GM21737 (cell line): ENCODE measurements at regions not wholly inside any gene's neighbourhood (a gene's known extent, or its start where the extent isn't known, plus 50 kb on each side); places are given as distances from the start of the nearest gene placed in this dataset.

Experiments used
- ATAC-seq: cut with Tn5 transposase; IDR thresholded peaks from one replicate; pipeline ENCODE4 v1.9.1; 2021; ENCODE audit warnings: mild to moderate bottlenecking, moderate library complexity; ENCODE audit not compliant: unreplicated experiment

GRCh38 chr3:40979962-40980361 lies 219.3 kb upstream of the CTNNB1 start:
- no peak for ATAC-seq

DNA sequence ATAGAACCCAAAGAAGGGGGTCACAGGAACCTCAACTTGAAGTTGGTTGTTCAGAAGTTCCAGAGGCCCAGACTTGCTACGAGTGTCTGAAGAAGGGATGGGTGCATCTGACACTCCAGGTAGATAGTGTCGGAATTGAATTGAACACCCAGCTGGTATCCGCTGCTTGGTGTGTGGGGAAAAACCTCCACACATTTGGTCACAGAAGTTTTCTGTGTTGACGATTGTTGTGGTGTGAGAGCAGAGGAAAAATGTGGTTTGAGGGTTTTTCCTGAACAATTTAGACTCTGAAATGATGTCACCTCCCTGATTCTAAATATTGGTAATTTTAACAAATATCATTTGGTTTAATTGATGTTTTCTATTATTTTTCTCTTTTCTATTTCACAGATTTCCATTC lies 218.8 kb upstream of the CTNNB1 start:
- ATAC-seq: no peak

DNA sequence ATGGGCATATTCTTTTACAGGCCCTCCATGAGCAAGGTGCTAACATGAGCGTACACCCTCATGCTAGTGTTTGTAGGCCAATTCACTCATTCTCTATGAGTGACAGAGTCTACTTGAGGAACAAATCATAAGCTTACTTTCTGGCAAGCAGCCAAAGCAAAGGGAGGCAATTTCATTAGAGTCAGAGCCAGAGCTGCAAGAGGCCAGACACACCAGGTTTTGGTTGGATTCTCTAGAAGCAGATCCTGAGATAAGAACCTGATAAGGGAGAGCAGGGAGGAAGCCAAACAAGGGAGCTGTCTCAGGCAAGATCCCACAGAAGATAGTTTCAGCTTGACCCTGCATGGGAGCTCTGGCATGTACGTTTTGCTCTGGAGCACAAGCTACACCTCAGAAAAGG lies 214.1 kb upstream of the CTNNB1 start:
- no peak for ATAC-seq

DNA sequence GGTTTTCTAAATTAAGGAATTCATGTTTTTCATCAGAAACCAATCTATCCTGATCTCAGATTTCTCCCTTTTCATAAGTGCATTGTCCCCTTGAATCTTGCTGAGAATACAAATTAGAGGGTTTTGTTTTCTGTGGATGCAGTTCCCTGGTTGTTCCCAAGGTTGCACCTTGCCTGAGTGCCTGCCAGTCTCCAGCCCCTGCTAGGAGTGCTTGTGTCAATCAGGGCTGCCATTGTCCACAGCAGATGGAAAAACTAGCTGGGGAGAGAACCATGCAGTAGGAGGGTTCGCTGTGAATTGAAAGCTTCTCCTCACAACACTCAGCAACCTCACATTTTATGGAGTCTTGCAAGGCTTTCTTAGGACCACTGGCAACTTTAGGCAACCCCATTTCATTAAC lies 210.8 kb upstream of the CTNNB1 start:
- no peak for ATAC-seq

DNA sequence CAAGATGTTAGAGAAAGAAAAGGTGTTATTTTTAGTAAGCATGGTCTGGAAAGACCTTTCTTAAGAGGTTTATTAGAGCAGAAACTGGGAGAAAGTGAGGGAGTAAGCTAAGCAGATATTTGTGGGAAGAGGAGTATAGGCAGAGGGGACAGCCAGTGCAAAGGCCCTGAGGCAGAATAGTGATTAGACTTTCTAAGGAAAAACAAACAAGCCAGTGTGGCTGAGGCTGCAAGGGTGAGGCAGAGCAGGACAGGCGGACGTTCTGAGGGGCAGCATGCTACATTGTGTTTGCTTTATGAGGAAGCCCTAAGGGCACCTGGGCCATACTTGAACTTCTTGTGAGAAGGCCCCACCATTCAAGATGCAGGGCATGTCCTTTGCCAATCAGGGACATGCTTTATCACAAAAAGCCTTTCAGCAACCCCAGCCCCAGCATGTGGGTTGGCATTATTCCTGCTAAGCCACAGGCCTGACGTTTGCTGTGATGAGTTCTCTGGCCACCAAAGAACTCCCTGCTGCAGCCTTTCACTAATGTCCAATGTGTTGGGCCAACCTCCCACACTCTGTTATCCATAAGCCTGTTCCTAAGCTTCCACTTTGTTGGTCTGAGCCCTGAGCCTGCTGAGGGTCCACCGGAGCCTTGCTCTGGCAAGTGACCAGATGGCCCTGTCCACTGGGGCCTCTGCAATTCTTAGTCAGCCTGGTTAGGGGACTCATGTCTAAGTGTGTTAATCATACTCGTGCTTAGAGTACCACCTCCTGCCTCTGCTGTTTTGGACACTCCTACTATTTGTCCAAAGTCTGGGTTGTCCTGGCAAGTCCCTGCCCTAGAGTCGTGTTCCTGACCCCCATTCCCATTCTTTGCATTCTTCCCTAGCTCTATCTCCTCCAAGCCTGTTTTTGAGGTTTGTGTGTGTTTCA lies 209.9 kb upstream of the CTNNB1 start:
- no peak for ATAC-seq

DNA sequence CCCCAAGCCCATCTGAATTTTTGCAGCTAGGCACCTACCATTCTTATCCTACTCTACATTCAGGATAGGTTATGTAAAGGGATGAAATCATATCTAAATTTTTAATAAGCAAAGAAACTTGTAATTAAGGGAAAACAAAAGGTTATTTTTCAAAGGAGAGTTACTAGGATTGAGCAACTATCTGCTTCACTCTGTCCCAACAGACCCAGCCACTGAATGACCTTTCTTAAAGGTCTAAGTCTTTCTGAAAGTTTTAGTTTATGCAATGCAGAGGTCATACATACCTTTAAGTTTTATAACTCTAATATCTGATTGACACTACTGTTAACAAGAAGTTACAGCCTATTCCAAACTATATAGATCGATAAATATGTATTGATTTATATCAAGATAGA lies 209.2 kb upstream of the CTNNB1 start:
- no peak for ATAC-seq

- ATAC-seq: no peak
These were observed 207.3 kb upstream of the CTNNB1 start for GRCh38 chr3:40992023-40992422.

DNA sequence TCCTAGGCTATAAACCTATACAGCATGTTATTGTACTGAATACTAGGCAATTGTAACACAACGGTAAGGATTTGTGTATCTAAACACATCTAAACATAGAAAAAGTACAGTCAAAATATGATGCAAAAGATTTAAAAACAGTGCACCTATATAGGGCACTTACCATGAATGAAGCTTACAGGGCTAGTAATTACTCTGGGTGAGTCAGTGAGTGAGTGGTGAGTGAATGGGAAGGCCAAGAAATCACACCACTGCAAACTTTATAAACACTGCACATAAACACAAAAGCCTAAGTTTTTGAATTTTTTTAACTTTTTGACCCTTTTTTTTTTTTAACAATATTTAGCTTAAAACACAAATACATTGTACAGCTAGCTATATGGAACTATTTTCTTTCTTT lies 204.7 kb upstream of the CTNNB1 start:
- ATAC-seq: no peak

DNA sequence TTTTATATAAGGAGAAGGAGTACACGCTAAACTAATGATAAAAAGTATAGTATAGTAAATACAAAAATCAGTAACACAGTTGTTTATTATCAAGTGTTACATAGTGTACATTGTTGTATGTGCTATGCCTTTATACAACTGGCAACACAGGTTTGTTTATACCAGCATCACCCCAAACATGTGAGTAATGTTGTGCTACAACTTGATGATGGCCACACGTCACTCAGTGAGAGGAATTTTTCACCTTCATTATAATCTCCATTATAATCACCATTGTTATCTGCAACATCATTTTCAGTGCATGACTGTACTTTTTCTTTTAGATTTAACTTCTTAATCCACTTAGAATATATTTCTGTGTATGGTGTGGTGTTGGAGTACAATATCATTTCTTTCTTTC lies 204.0 kb upstream of the CTNNB1 start:
- no peak for ATAC-seq

DNA sequence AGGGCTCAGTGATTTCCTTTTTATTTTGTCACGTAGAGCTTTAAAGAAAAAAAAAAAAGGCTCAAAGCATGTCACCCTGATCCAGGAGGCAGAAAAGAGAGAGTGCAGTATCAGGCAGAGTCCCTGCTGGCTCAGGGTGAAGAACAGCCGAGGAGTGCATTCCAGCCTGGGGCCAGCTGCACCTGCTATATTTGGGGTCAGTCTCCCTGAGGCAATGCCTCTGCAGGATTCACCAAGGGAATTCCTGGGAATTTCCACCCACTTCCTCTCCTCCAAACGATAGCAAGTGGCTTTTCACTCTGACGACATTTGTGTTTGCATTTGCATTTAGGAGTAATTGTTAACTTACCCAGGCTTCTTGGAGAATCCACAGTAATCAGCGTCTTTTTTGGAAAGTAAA lies 202.9 kb upstream of the CTNNB1 start:
- no peak for ATAC-seq

GRCh38 chr3:40996827-40997710 lies 202.2 kb upstream of the CTNNB1 start:
- no peak for ATAC-seq

GRCh38 chr3:40997711-40998519 lies 201.4 kb upstream of the CTNNB1 start:
- no peak for ATAC-seq

GRCh38 chr3:40999682-41000081 lies 199.6 kb upstream of the CTNNB1 start:
- ATAC-seq: no peak

- ATAC-seq: no peak
These were observed 198.8 kb upstream of the CTNNB1 start for GRCh38 chr3:41000471-41000870.

GRCh38 chr3:41001556-41001955 lies 197.7 kb upstream of the CTNNB1 start:
- ATAC-seq: no peak

GRCh38 chr3:41002104-41002503 lies 197.2 kb upstream of the CTNNB1 start:
- no peak for ATAC-seq

DNA sequence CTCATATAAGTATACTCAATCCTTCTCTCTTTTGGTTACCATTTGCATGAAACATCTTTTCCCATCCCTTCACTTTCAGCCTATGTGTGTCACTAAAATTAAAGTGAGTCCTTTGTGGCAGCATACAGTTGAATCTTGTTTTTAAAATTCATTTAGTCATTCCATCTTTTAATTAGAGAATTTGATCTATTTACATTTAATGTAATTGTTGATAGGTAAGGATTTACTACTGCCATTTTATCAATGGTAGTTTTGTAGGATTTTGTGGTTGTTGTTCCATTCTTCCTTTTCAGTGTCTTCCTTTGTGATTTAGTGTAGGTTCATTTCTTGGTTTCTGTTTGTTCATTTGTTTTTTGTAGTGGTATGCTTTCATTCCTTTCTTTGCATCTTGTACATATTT lies 191.9 kb upstream of the CTNNB1 start:
- ATAC-seq: no peak

- ATAC-seq: no peak
These were observed 187.5 kb upstream of the CTNNB1 start for GRCh38 chr3:41011854-41012253.

DNA sequence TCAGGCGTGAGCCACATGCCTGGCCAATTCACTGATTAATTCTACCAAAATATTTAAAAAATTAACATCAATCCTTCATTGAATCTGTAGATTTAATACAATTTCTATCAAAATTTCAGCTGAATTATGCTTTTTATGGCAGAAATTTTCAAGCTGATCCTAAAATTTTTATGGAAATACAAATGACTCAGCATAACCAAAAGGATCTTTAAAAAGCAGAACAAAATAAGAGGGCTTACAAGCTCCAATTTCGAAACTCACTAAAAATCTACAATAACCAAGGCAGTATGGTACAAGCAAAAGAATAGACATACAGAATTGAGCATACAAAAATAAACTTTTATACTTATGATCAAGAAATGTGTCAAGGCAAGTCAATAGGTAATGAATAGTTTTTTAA lies 180.4 kb upstream of the CTNNB1 start:
- no peak for ATAC-seq

- ATAC-seq: no peak
These were observed 175.1 kb upstream of the CTNNB1 start for GRCh38 chr3:41024031-41024836.
